Stimulated activated CD4-positive, alpha-beta T cell treated with anti-CD3 and anti-CD28 coated beads, Interleukin-1b, Interleukin-23, amount 100 ng/mL, for 48 hours (primary cell): ENCODE measurements at regions not wholly inside any gene's neighbourhood (a gene's known extent, or its start where the extent isn't known, plus 50 kb on each side); places are given as distances from the start of the nearest gene placed in this dataset.

Experiments used
- DNase-seq: peaks from one replicate; pipeline ENCODE4 v3.0.0-alpha.2; 2020

- DNase-seq: no peak
Measured at GRCh38 chr16:86751076-86752030, 173.0 kb downstream of the FOXL1 start.

GRCh38 chr16:86752582-86753175 lies 174.3 kb downstream of the FOXL1 start:
- DNase-seq: no peak

- DNase-seq: no peak
Measured at GRCh38 chr16:86753399-86753798, 175.1 kb downstream of the FOXL1 start.

- DNase-seq: no peak
Measured at GRCh38 chr16:86755571-86756006, 177.2 kb downstream of the FOXL1 start.

GRCh38 chr16:86756882-86757703 lies 178.7 kb downstream of the FOXL1 start:
- DNase-seq: no peak

GRCh38 chr16:86757704-86758040 lies 179.3 kb downstream of the FOXL1 start:
- DNase-seq: no peak

- DNase-seq: no peak
Measured at GRCh38 chr16:86758932-86759331, 180.6 kb downstream of the FOXL1 start.

- DNase-seq: peak; percentile 33
Measured at GRCh38 chr16:86761111-86762031, 183.0 kb downstream of the FOXL1 start.

- DNase-seq: no peak
Measured at GRCh38 chr16:86762095-86762494, 183.7 kb downstream of the FOXL1 start.

- DNase-seq: no peak
Measured at GRCh38 chr16:86763819-86764218, 185.5 kb downstream of the FOXL1 start.

GRCh38 chr16:86764551-86764950 lies 186.2 kb downstream of the FOXL1 start:
- DNase-seq: no peak

- no peak for DNase-seq
Measured at GRCh38 chr16:86765389-86766026, 187.2 kb downstream of the FOXL1 start.

GRCh38 chr16:86766700-86767099 lies 188.4 kb downstream of the FOXL1 start:
- no peak for DNase-seq

- DNase-seq: no peak
Measured at GRCh38 chr16:86768228-86768791, 190.0 kb downstream of the FOXL1 start.

GRCh38 chr16:86768999-86769398 lies 190.7 kb downstream of the FOXL1 start:
- no peak for DNase-seq

- DNase-seq: no peak
Measured at GRCh38 chr16:86771506-86772460, 193.4 kb downstream of the FOXL1 start.

GRCh38 chr16:86772671-86773353 lies 194.5 kb downstream of the FOXL1 start:
- DNase-seq: no peak

GRCh38 chr16:86773354-86773715 lies 195.0 kb downstream of the FOXL1 start:
- DNase-seq: no peak

GRCh38 chr16:86774931-86775330 lies 196.6 kb downstream of the FOXL1 start:
- DNase-seq: no peak

GRCh38 chr16:86775511-86775921 lies 197.2 kb downstream of the FOXL1 start:
- DNase-seq: no peak
